ENCODE measurements at regions not wholly inside any gene's neighbourhood (a gene's known extent, or its start where the extent isn't known, plus 50 kb on each side); places are given as distances from the start of the nearest gene placed in this dataset.
"Not testable (repeated sequence)": the region's sequence is repeated elsewhere in the genome, so short reads cannot be mapped to it uniquely, and the experiment has no call there.

- H3K4me1 Mint-ChIP-seq, result no peaks in the 10 kb centered on the region
- no peak overlapping the region for H3K4me3 Mint-ChIP-seq
- peaks cover 5% of the 10 kb centered on the region for H3K9me3 Mint-ChIP-seq
- H3K27ac Mint-ChIP-seq, result no peak overlapping the region
- DNase-seq (ENCODE audit: low spot score in 2 of 2) (no peak), ATAC-seq (no peak)
- no peaks in the 10 kb centered on the region for H3K36me3 Mint-ChIP-seq
Observed at GRCh38 chr2:138094031-138094430, 129.8 kb downstream of the HNMT start.

GRCh38 chr2:138095336-138095735, 131.1 kb downstream of the HNMT start:
- ATAC-seq (no peak), DNase-seq (ENCODE audit: low spot score in 2 of 2) (no peak)
- H3K36me3 Mint-ChIP-seq, result no peaks in the 10 kb centered on the region
- no peak overlapping the region for H3K4me3 Mint-ChIP-seq
- no peak overlapping the region for H3K27ac Mint-ChIP-seq
- H3K4me1 Mint-ChIP-seq, result no peaks in the 10 kb centered on the region
- peaks cover 11% of the 10 kb centered on the region for H3K9me3 Mint-ChIP-seq

DNA sequence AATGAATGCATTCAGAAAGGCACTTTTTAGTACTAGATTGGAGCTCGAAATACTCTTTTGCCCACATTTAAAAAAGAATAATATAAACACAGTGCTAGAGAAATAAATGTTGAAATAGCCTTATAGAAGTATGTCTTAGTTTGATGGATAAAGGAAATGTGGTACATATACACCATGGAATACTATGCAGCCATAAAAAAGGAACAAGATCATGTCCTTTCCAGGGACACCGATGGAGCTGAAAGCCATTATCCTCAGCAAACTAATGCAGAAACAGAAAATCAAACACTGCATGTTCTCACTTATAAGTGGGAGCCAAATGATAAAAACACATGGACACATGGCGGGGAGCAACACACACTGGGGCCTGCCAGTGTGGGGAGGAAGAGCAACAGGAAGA, 135.0 kb downstream of the HNMT start:
- not testable (repeated sequence) for H3K36me3 Mint-ChIP-seq; DNase-seq (ENCODE audit: low spot score in 2 of 2); H3K27ac Mint-ChIP-seq; H3K4me3 Mint-ChIP-seq; ATAC-seq; H3K4me1 Mint-ChIP-seq
- peaks cover 11% of the 10 kb centered on the region for H3K9me3 Mint-ChIP-seq

DNA sequence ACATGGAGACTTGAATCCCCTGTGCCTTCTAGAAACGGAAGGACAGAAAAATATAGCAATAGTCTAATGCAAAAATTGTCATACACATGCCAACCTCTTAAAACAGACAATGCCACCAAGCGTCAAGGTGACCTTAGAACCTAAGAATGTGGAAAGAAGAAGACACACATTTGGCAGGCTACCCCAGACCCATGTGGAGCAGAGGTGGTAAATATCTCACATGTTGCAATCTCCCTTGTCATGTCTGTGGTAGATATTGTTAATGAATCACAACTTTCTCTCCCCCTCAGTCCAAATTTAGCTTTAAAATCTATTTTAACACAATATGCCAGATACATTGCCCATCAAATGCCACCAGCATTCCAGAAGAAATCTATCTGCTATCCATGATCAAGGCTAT, 137.4 kb downstream of the HNMT start:
- Mint-ChIP-seq H3K27ac (no peak overlapping the region), H3K4me3 (no peak overlapping the region), H3K9me3 (peaks cover 8% of the 10 kb centered on the region), H3K36me3 (no peaks in the 10 kb centered on the region), H3K4me1 (no peaks in the 10 kb centered on the region)
- DNase-seq (ENCODE audit: low spot score in 2 of 2), result no peak
- ATAC-seq, result no peak

GRCh38 chr2:138102664-138103063, 138.4 kb downstream of the HNMT start:
- Mint-ChIP-seq H3K36me3 (no peaks in the 10 kb centered on the region), H3K4me3 (no peak overlapping the region), H3K9me3 (peaks cover 6% of the 10 kb centered on the region), H3K27ac (no peak overlapping the region), H3K4me1 (no peaks in the 10 kb centered on the region)
- ATAC-seq (no peak), DNase-seq (ENCODE audit: low spot score in 2 of 2) (no peak)

DNA sequence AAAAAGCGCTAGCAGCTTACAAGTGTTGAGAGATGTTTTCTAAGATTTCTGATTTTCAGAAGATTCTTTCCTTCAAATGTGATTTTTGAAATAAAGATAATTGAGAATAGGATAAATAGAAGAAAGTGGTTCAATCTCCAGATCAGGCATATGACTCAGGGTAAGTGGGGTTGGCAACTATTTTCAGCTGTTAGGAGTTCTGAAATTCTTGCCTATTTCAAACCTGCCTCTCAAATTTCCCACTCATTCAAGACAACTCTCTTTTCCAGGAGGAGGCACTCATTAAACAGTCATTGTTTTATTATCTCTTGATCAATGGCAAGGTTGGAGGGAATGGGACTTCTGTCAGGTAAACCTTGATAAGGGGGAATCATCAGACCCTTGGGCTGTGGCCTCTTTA, 138.9 kb downstream of the HNMT start:
- no peak overlapping the region for H3K4me3 Mint-ChIP-seq
- H3K27ac Mint-ChIP-seq, result no peak overlapping the region
- H3K9me3 Mint-ChIP-seq, result peaks cover 6% of the 10 kb centered on the region
- DNase-seq (ENCODE audit: low spot score in 2 of 2) (no peak), ATAC-seq (no peak)
- H3K4me1 Mint-ChIP-seq, result no peaks in the 10 kb centered on the region
- no peaks in the 10 kb centered on the region for H3K36me3 Mint-ChIP-seq

GRCh38 chr2:138104071-138104470, 139.8 kb downstream of the HNMT start:
- no peak for DNase-seq (ENCODE audit: low spot score in 2 of 2)
- ATAC-seq, result no peak
- H3K9me3 Mint-ChIP-seq, result peaks cover 10% of the 10 kb centered on the region
- H3K4me3 Mint-ChIP-seq, result no peak overlapping the region
- no peak overlapping the region for H3K27ac Mint-ChIP-seq
- H3K36me3 Mint-ChIP-seq, result no peaks in the 10 kb centered on the region
- H3K4me1 Mint-ChIP-seq, result no peaks in the 10 kb centered on the region

GRCh38 chr2:138105358-138105757, 141.1 kb downstream of the HNMT start:
- no peaks in the 10 kb centered on the region for H3K4me1 Mint-ChIP-seq
- no peak overlapping the region for H3K27ac Mint-ChIP-seq
- DNase-seq (ENCODE audit: low spot score in 2 of 2) (no peak), ATAC-seq (no peak)
- H3K9me3 Mint-ChIP-seq, result peaks cover 3% of the 10 kb centered on the region
- no peak overlapping the region for H3K4me3 Mint-ChIP-seq
- H3K36me3 Mint-ChIP-seq, result no peaks in the 10 kb centered on the region

- ATAC-seq (no peak), DNase-seq (ENCODE audit: low spot score in 2 of 2) (no peak)
- peaks cover 7% of the 10 kb centered on the region for H3K9me3 Mint-ChIP-seq
- no peak overlapping the region for H3K27ac Mint-ChIP-seq
- H3K4me1 Mint-ChIP-seq, result no peaks in the 10 kb centered on the region
- H3K4me3 Mint-ChIP-seq, result no peak overlapping the region
- no peaks in the 10 kb centered on the region for H3K36me3 Mint-ChIP-seq
Observed at GRCh38 chr2:138106606-138107005, 142.3 kb downstream of the HNMT start.

- Mint-ChIP-seq H3K4me3 (no peak overlapping the region), H3K27ac (no peak overlapping the region), H3K9me3 (peaks cover 7% of the 10 kb centered on the region), H3K36me3 (no peaks in the 10 kb centered on the region), H3K4me1 (no peaks in the 10 kb centered on the region)
- ATAC-seq (no peak), DNase-seq (ENCODE audit: low spot score in 2 of 2) (no peak)
Observed at GRCh38 chr2:138107288-138107687, 143.0 kb downstream of the HNMT start.

DNA sequence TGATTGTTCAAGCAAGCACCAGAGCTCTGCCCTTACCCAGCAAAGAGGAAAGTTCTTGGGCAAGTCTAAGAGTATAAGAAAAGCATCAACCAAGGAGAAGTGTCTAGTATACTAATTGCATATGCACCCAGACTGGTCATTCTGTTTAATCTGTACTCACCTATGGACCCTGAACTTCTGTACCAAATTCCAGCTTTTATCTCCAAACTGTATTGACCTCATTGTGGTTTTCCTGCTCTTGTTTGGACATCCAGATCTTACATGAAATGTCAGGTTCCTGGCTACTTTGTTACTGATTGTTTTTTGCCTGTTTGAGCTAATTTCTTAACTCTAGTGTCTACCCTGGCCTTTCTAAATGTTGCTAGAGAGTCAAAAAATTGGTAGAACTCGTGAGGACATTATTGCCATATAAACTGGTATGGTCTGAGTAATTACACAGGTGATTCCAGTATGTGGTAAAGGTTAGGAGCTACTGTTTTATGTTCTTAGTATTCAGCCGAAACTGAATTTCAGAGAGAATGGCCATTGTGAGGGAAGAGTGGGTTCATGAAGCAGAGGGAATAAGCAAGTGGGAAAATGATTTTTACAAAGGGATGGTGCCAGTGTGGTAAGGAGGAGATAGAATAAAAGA, 146.3 kb downstream of the HNMT start:
- ATAC-seq, result no peak
- Mint-ChIP-seq H3K4me1 (no peaks in the 10 kb centered on the region), H3K36me3 (no peaks in the 10 kb centered on the region), H3K9me3 (peaks cover 12% of the 10 kb centered on the region), H3K27ac (no peak overlapping the region), H3K4me3 (no peak overlapping the region)
- DNase-seq (ENCODE audit: low spot score in 2 of 2), result no peak

- H3K4me3 Mint-ChIP-seq, result no peak overlapping the region
- ATAC-seq, result no peak
- no peaks in the 10 kb centered on the region for H3K4me1 Mint-ChIP-seq
- peaks cover 17% of the 10 kb centered on the region for H3K9me3 Mint-ChIP-seq
- H3K27ac Mint-ChIP-seq, result no peak overlapping the region
- DNase-seq (ENCODE audit: low spot score in 2 of 2), result no peak
- no peaks in the 10 kb centered on the region for H3K36me3 Mint-ChIP-seq
Observed at GRCh38 chr2:138112536-138112935, 148.3 kb downstream of the HNMT start.

GRCh38 chr2:138113871-138114525, 149.7 kb downstream of the HNMT start:
- Mint-ChIP-seq H3K36me3 (no peaks in the 10 kb centered on the region), H3K9me3 (peaks cover 13% of the 10 kb centered on the region), H3K27ac (no peak overlapping the region), H3K4me3 (no peak overlapping the region), H3K4me1 (no peaks in the 10 kb centered on the region)
- DNase-seq (ENCODE audit: low spot score in 2 of 2), result no peak
- ATAC-seq, result no peak

- Mint-ChIP-seq H3K4me1 (no peaks in the 10 kb centered on the region), H3K36me3 (no peaks in the 10 kb centered on the region), H3K9me3 (peaks cover 13% of the 10 kb centered on the region), H3K27ac (no peak overlapping the region), H3K4me3 (no peak overlapping the region)
- ATAC-seq, result no peak
- no peak for DNase-seq (ENCODE audit: low spot score in 2 of 2)
Observed at GRCh38 chr2:138115666-138116065, 151.4 kb downstream of the HNMT start.

- H3K9me3 Mint-ChIP-seq, result peaks cover 10% of the 10 kb centered on the region
- H3K4me3 Mint-ChIP-seq, result no peak overlapping the region
- no peaks in the 10 kb centered on the region for H3K4me1 Mint-ChIP-seq
- no peak for ATAC-seq
- no peak overlapping the region for H3K27ac Mint-ChIP-seq
- no peak for DNase-seq (ENCODE audit: low spot score in 2 of 2)
- no peaks in the 10 kb centered on the region for H3K36me3 Mint-ChIP-seq
Observed at GRCh38 chr2:138116456-138116855, 152.2 kb downstream of the HNMT start.
